ENCODE measurements at regions not wholly inside any gene's neighbourhood (a gene's known extent, or its start where the extent isn't known, plus 50 kb on each side); places are given as distances from the start of the nearest gene placed in this dataset.

- no peak for DNase-seq
Measured at GRCh38 chr15:61681038-61681418, 379.2 kb downstream of the VPS13C start.

- DNase-seq = no peak
Measured at GRCh38 chr15:61680260-61681037, 379.8 kb downstream of the VPS13C start.

- no peak for DNase-seq
Measured at GRCh38 chr15:61671736-61672135, 388.5 kb downstream of the VPS13C start.

- no peak for DNase-seq
Measured at GRCh38 chr15:61668444-61668843, 391.8 kb downstream of the VPS13C start.

GRCh38 chr15:61661791-61662190 is 398.5 kb downstream of the VPS13C start:
- DNase-seq = no peak

GRCh38 chr15:61660579-61660978 is 399.7 kb downstream of the VPS13C start:
- DNase-seq = no peak

GRCh38 chr15:61659566-61660190 is 400.6 kb downstream of the VPS13C start:
- no peak for DNase-seq

GRCh38 chr15:61657461-61657860 is 402.8 kb downstream of the VPS13C start:
- no peak for DNase-seq

GRCh38 chr15:61656391-61656790 is 403.9 kb downstream of the VPS13C start:
- no peak for DNase-seq

GRCh38 chr15:61655881-61656280 is 404.4 kb downstream of the VPS13C start:
- no peak for DNase-seq

GRCh38 chr15:61654918-61655317 is 405.3 kb downstream of the VPS13C start:
- DNase-seq = no peak

- DNase-seq = no peak
Measured at GRCh38 chr15:61654002-61654740, 406.1 kb downstream of the VPS13C start.

- DNase-seq = no peak
Measured at GRCh38 chr15:61653110-61653509, 407.1 kb downstream of the VPS13C start.

GRCh38 chr15:61651267-61651666 is 409.0 kb downstream of the VPS13C start:
- DNase-seq = no peak

GRCh38 chr15:61649046-61649445 is 411.2 kb downstream of the VPS13C start:
- no peak for DNase-seq

- DNase-seq = no peak
Measured at GRCh38 chr15:61644550-61644949, 415.4 kb upstream of the RORA start.

- DNase-seq = no peak
Measured at GRCh38 chr15:61641645-61642044, 412.5 kb upstream of the RORA start.

GRCh38 chr15:61640756-61641155 is 411.7 kb upstream of the RORA start:
- no peak for DNase-seq

GRCh38 chr15:61639491-61639890 is 410.4 kb upstream of the RORA start:
- no peak for DNase-seq

- no peak for DNase-seq
Measured at GRCh38 chr15:61634837-61635236, 405.7 kb upstream of the RORA start.

GRCh38 chr15:61633951-61634350 is 404.8 kb upstream of the RORA start:
- no peak for DNase-seq

- no peak for DNase-seq
Measured at GRCh38 chr15:61629269-61629668, 400.2 kb upstream of the RORA start.

GRCh38 chr15:61624950-61625349 is 395.8 kb upstream of the RORA start:
- DNase-seq = no peak

GRCh38 chr15:61623746-61624145 is 394.6 kb upstream of the RORA start:
- no peak for DNase-seq

Measured in stimulated activated CD4-positive, alpha-beta T cell treated with anti-CD3 and anti-CD28 coated beads, Interleukin-4, amount 100 ng/mL, for 4 hours (primary cell).